Upper lobe of left lung (tissue), 6 donors: ENCODE measurements at regions not wholly inside any gene's neighbourhood (a gene's known extent, or its start where the extent isn't known, plus 50 kb on each side); places are given as distances from the start of the nearest gene placed in this dataset.

Source experiments
- ATAC-seq, 2 donors: fragments of 200-7000 bp; cut with Tn5 transposase; one replicate each; pipeline ENCODE4 v1.9.1; 2022; ENCODE audit warnings: mild to moderate bottlenecking in 2 of 2, moderate library complexity in 2 of 2; ENCODE audit not compliant: low FRiP score in 2 of 2
- DNase-seq, 2 donors: peaks; one replicate each; pipeline ENCODE4 v3.0.0-alpha.2; 2019 to 2020
- H3K27ac ChIP-seq, 4 donors: fragments of 200-600 bp; sonication (generic); one replicate each; pipeline ENCODE4 v1.5.1; 2016 to 2019
- H3K27me3 ChIP-seq, 4 donors: fragments of 200-600 bp; sonication (generic); one replicate each; pipeline ENCODE4 v1.5.1; 2017 to 2019
- H3K36me3 ChIP-seq, 4 donors: fragments of 200-600 bp; sonication (generic); one replicate each; pipeline ENCODE4 v1.5.1; 2016 to 2019
- H3K4me1 ChIP-seq, 4 donors: fragments of 200-600 bp; sonication (generic); one replicate each; pipeline ENCODE4 v1.5.1; 2018 to 2019
- H3K4me3 ChIP-seq, 4 donors: fragments of 200-600 bp; sonication (generic); one replicate each; pipeline ENCODE4 v1.5.1; 2017 to 2019; ENCODE audit warnings: mild to moderate bottlenecking in 2 of 4, moderate library complexity in 1 of 4
- H3K9me3 ChIP-seq, 4 donors: fragments of 200-600 bp; sonication (generic); one replicate each; pipeline ENCODE4 v1.5.1; 2018 to 2019
- EP300 ChIP-seq, 4 donors: sonication (generic); formaldehyde crosslinking; IDR thresholded peaks; one replicate each; pipeline ENCODE4 v1.5.1; 2017; ENCODE audit warnings: antibody characterized with exemption in 4 of 4, control low read depth in 2 of 4
- POLR2A ChIP-seq, 4 donors: fragments of 450-650 bp; IDR thresholded peaks; one replicate each; pipeline ENCODE4 v1.5.1; 2016 to 2017; ENCODE audit warnings: antibody characterized with exemption in 4 of 4, mild to moderate bottlenecking in 2 of 4
- POLR2AphosphoS5 ChIP-seq, 2 donors: sonication (generic); formaldehyde crosslinking; IDR thresholded peaks; one replicate each; pipeline ENCODE4 v1.5.1; 2017; ENCODE audit warnings: antibody characterized with exemption in 2 of 2
- WGBS, 2 donors: methylation state at CpG; one replicate each; pipeline ENCODE4 v1.1.5; 2017 to 2018; 5-methylcytosine and 5-hydroxymethylcytosine counted together
- TF ChIP-seq, protein P1 (sequence below), 6 experiments: fragments of 450-650 bp in 4 of 6; fragments of 200-600 bp in 2 of 6; sonication (generic) in 2 of 6; IDR thresholded peaks; one replicate each; pipeline ENCODE4 v1.5.1; 2016 to 2019; ENCODE audit warnings: antibody characterized with exemption in 6 of 6
- donor health status: DM: no; HTN: no; CAD: no; lungs with moderate emphysema.
- donor health status: DM: no; HTN: yes; CAD: no; lungs with severe emphysema.

DNA sequence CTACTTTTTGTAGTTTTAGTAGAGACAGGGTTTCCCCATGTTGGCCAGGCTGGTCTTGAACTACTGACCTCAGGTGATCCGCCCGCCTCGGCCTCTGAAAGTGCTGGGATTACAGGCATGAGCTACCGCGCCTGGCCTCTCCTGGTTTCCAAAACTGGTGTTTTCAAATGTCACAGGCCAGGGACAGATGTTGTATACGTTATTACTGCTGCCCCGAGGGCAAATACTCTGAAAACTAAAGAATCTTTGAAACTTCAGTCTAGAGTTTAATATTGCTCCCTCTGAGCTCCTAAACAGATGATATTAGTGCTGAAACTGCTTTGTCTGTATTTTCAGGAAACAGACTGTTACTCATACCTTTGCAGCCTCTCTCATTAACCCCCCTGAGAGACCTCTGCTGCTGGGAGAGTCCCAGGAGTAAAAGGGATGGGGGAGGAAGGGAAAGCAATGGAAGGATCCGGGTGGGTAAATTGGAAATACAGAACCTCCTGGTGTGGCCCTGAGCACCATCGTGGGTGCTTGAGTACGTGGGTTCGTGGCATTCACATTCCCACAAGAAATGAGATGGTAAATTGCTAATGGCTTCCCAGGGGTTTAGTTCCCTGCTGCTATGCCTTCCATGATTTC lies 96.3 kb upstream of the IGF1R start:
- TF ChIP-seq, protein P1, sequence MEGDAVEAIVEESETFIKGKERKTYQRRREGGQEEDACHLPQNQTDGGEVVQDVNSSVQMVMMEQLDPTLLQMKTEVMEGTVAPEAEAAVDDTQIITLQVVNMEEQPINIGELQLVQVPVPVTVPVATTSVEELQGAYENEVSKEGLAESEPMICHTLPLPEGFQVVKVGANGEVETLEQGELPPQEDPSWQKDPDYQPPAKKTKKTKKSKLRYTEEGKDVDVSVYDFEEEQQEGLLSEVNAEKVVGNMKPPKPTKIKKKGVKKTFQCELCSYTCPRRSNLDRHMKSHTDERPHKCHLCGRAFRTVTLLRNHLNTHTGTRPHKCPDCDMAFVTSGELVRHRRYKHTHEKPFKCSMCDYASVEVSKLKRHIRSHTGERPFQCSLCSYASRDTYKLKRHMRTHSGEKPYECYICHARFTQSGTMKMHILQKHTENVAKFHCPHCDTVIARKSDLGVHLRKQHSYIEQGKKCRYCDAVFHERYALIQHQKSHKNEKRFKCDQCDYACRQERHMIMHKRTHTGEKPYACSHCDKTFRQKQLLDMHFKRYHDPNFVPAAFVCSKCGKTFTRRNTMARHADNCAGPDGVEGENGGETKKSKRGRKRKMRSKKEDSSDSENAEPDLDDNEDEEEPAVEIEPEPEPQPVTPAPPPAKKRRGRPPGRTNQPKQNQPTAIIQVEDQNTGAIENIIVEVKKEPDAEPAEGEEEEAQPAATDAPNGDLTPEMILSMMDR (IDR thresholded peaks at IDR 0.05): no peak
- TF ChIP-seq EP300 (IDR thresholded peaks at IDR 0.05): no peak
- no peak for TF ChIP-seq POLR2AphosphoS5 (IDR thresholded peaks at IDR 0.05)
- no peak for TF ChIP-seq POLR2A (IDR thresholded peaks at IDR 0.05)
- H3K36me3 ChIP-seq: no peaks in the 10 kb centered on the region
- H3K9me3 ChIP-seq: no peaks in the 10 kb centered on the region
- H3K27ac ChIP-seq: no peak overlapping the region
- DNase-seq (no peak), ATAC-seq (no peak)
- H3K27me3 ChIP-seq: no peaks in the 10 kb centered on the region
- H3K4me3 ChIP-seq: no peak overlapping the region
- WGBS, 2 donors: 87 to 93% methylated on average over 11 of the region's 11 CpGs
- H3K4me1 ChIP-seq: peaks cover 16 to 23% (median 18%) of the 10 kb centered on the region in 4 donors

DNA sequence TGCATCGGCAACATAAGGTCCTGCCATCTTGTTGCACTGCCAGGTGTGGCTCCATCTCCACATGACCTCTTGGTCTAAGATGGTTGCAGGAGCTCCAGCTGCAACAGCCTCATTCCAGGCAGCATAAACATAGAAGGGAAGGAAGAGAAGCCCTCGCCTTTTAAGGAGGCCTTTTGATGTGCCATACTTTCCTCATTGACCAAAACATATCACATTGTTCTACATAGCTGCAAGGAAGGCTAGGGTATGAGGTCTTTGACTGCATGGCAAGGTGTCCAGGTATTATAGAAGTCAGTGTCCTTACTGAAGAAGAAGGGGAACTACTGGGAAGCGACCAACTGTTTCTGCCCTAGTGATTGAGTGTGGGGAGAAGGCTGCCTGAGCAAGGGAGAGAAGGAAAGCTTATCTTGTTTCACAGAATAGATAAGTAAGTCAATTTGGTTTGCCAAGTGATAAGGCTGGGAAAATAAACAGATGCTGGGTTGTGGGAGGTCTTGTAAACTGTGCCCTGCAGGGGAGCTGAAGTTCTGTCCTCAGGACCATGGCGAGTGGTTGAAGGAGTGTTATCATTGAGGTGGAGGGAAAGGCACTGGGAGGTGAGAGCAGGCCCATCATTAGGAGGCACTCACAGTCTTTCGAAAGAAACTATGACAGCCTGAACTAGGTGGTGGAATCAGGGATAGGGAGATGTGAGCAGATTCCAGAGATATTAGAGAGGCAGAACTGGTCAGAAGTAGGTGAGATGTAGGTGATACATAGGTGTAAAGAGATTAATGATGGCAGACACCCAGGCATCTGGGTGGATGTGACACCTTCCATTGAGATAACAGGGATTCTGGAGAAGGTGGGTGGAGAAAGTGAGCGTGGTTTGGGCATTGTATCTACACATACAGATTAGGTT lies 93.8 kb upstream of the IGF1R start:
- TF ChIP-seq POLR2AphosphoS5 (IDR thresholded peaks at IDR 0.05) (no peak), POLR2A (IDR thresholded peaks at IDR 0.05) (no peak), EP300 (IDR thresholded peaks at IDR 0.05) (no peak)
- TF ChIP-seq, protein P1 (IDR thresholded peaks at IDR 0.05): no peak
- no peaks in the 10 kb centered on the region for H3K36me3 ChIP-seq
- no peak overlapping the region for H3K27ac ChIP-seq
- no peaks in the 10 kb centered on the region for H3K9me3 ChIP-seq
- no peak overlapping the region for H3K4me3 ChIP-seq
- 77 to 81% methylated on average over 6 of the region's 6 CpGs for WGBS, 2 donors
- no peaks in the 10 kb centered on the region for H3K4me1 ChIP-seq
- DNase-seq: no peak
- ATAC-seq: no peak
- no peaks in the 10 kb centered on the region for H3K27me3 ChIP-seq

DNA sequence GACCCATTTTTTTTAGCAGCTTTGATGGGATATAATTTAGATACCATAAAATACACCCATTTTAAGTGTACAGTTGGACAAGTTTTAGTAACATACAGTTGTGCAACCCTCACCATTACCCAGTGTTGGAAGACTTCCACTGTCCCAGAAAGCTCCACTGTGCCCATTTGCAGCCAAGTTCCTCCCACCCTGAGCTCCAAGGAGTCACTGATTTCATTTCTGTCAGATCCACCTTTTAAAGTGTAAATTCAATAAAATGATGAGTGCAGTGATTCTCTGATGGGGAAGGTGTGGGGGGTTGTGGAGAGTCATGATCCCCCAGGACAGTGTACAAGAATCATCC lies 93.2 kb upstream of the IGF1R start:
- H3K4me1 ChIP-seq: no peaks in the 10 kb centered on the region
- no peaks in the 10 kb centered on the region for H3K9me3 ChIP-seq
- DNase-seq (no peak), ATAC-seq (no peak)
- H3K27ac ChIP-seq: no peak overlapping the region
- H3K27me3 ChIP-seq: no peaks in the 10 kb centered on the region
- TF ChIP-seq EP300 (IDR thresholded peaks at IDR 0.05) (no peak), POLR2AphosphoS5 (IDR thresholded peaks at IDR 0.05) (no peak), POLR2A (IDR thresholded peaks at IDR 0.05) (no peak)
- TF ChIP-seq, protein P1 (IDR thresholded peaks at IDR 0.05): no peak
- no peak overlapping the region for H3K4me3 ChIP-seq
- H3K36me3 ChIP-seq: no peaks in the 10 kb centered on the region

DNA sequence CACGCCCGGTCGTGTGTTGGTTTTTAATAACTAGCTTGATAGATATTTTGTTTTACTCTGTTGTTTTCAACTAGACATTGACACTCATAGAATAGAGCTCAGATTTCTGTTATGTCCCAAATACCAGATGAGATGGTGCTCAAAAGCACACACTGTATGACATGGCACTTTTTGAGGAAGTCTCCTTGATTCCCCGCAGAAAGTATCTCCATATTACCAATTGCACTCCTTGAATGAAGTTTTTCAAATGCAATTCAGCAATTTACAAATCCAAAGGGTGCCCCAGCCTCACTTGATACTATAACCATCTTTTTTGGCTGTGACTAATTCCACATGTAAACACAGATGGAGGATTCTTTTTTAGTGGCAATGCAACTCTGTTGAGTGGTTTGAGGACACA lies 92.0 kb upstream of the IGF1R start:
- H3K27me3 ChIP-seq: no peaks in the 10 kb centered on the region
- no peaks in the 10 kb centered on the region for H3K36me3 ChIP-seq
- H3K4me1 ChIP-seq: no peaks in the 10 kb centered on the region
- no peak overlapping the region for H3K4me3 ChIP-seq
- ATAC-seq (no peak), DNase-seq (no peak)
- H3K9me3 ChIP-seq: no peaks in the 10 kb centered on the region
- 87 to 95% methylated on average over 4 of the region's 4 CpGs for WGBS, 2 donors
- TF ChIP-seq POLR2A (IDR thresholded peaks at IDR 0.05): no peak
- TF ChIP-seq, protein P1 (IDR thresholded peaks at IDR 0.05): no peak
- TF ChIP-seq POLR2AphosphoS5 (IDR thresholded peaks at IDR 0.05): no peak
- no peak for TF ChIP-seq EP300 (IDR thresholded peaks at IDR 0.05)
- no peak overlapping the region for H3K27ac ChIP-seq
